Lung (tissue), 11 donors: ENCODE measurements at regions not wholly inside any gene's neighbourhood (a gene's known extent, or its start where the extent isn't known, plus 50 kb on each side); places are given as distances from the start of the nearest gene placed in this dataset.

Experiments used
- ATAC-seq: fragments of 200-7000 bp; cut with Tn5 transposase; one replicate; pipeline ENCODE4 v1.9.1; 2020; ENCODE audit warnings: moderate number of reproducible peaks; ENCODE audit not compliant: insufficient read depth, low FRiP score
- DNase-seq, 3 donors: peaks; one replicate each; pipeline ENCODE4 v3.0.0-alpha.2; 2013 to 2017
- H3K27ac ChIP-seq, 2 donors: one replicate each; pipeline ENCODE4 v1.5.1; 2013; ENCODE audit warnings: mild to moderate bottlenecking in 2 of 2, moderate library complexity in 2 of 2, control low read depth in 1 of 2, inconsistent platforms in 1 of 2, low read depth in 1 of 2, low read length in 1 of 2
- H3K27me3 ChIP-seq, 3 donors: one replicate each; pipeline ENCODE4 v1.5.1; 2013; ENCODE audit warnings: low read length in 2 of 3; ENCODE audit not compliant: control insufficient read depth in 3 of 3, insufficient read depth in 3 of 3
- H3K36me3 ChIP-seq, 4 donors: one replicate each; pipeline ENCODE4 v1.5.1; 2013; ENCODE audit warnings: low read length in 4 of 4, mild to moderate bottlenecking in 1 of 4, moderate library complexity in 1 of 4; ENCODE audit not compliant: control insufficient read depth in 4 of 4, insufficient read depth in 4 of 4
- H3K4me1 ChIP-seq, 5 donors: one replicate each; pipeline ENCODE4 v1.5.1; 2013; ENCODE audit warnings: low read length in 5 of 5, mild to moderate bottlenecking in 2 of 5, moderate library complexity in 1 of 5; ENCODE audit not compliant: control insufficient read depth in 5 of 5, insufficient read depth in 5 of 5
- H3K4me3 ChIP-seq: one replicate; pipeline ENCODE4 v1.5.1; 2013; ENCODE audit warnings: mild to moderate bottlenecking, control low read depth, moderate library complexity
- H3K9ac ChIP-seq, 2 donors: one replicate each; pipeline ENCODE4 v1.5.1; 2013; ENCODE audit warnings: low read length in 2 of 2, control low read depth in 1 of 2; ENCODE audit not compliant: insufficient read depth in 1 of 2
- H3K9me3 ChIP-seq, 4 donors: one replicate each; pipeline ENCODE4 v1.5.1; 2013; ENCODE audit warnings: low read length in 3 of 4, mild to moderate bottlenecking in 1 of 4, moderate library complexity in 1 of 4; ENCODE audit not compliant: control insufficient read depth in 4 of 4, insufficient read depth in 3 of 4
- CTCF ChIP-seq: IDR thresholded peaks from 2 replicates; pipeline ENCODE4 v1.5.1; 2012; ENCODE audit warnings: mild to moderate bottlenecking; ENCODE audit errors: control extremely low read depth, extremely low read depth
- WGBS, 2 donors: extraction: QIAGEN DNeasy Blood & Tissue Kit; methylation state at CpG; one replicate each; pipeline ENCODE4 v1.1.7; 2013; 5-methylcytosine and 5-hydroxymethylcytosine counted together
- donor health status: control.
- donor health status: control.
- donor health status: Bipolar disorder and iron deficiency.
- donor health status: healthy.
- donor health status: DM: yes; HTN: yes; CAD: no.

GRCh38 chr4:148730082-148730640, 287.9 kb upstream of the NR3C2 start:
- Histone ChIP-seq H3K4me3 (no peak overlapping the region), H3K27ac (no peak overlapping the region), H3K9me3 (no peaks in the 10 kb centered on the region), H3K36me3 (no peaks in the 10 kb centered on the region), H3K4me1 (peaks cover 0 to 4% (median 0%) of the 10 kb centered on the region in 5 donors), H3K27me3 (no peaks in the 10 kb centered on the region), H3K9ac (no peak overlapping the region)
- WGBS, 2 donors, result 34 to 57% methylated on average over 1 of the region's 1 CpG
- no peak for TF ChIP-seq CTCF
- no peak for ATAC-seq
- no peak for DNase-seq

GRCh38 chr4:148717988-148718387, 275.8 kb upstream of the NR3C2 start:
- ATAC-seq, result no peak
- Histone ChIP-seq H3K27ac (no peak overlapping the region), H3K4me1 (peaks cover 0 to 9% (median 0%) of the 10 kb centered on the region in 5 donors), H3K36me3 (no peaks in the 10 kb centered on the region), H3K4me3 (no peak overlapping the region), H3K9ac (no peak overlapping the region), H3K27me3 (no peaks in the 10 kb centered on the region), H3K9me3 (peaks cover 0 to 2% (median 0%) of the 10 kb centered on the region in 4 donors)
- no peak for DNase-seq
- WGBS, 2 donors, result 88 to 94% methylated on average over 2 of the region's 2 CpGs
- no peak for TF ChIP-seq CTCF

GRCh38 chr4:148716431-148717052, 274.3 kb upstream of the NR3C2 start:
- TF ChIP-seq CTCF, result no peak
- WGBS, 2 donors, result 62 to 67% methylated on average over 1 of the region's 1 CpG

GRCh38 chr4:148704291-148704690, 262.1 kb upstream of the NR3C2 start:
- TF ChIP-seq CTCF, result no peak

More at GRCh38 chr4:148716431-148717052, 274.3 kb upstream of the NR3C2 start:
- peaks cover 0 to 2% (median 0%) of the 10 kb centered on the region in 4 donors for H3K9me3 ChIP-seq
- ATAC-seq (no peak), DNase-seq (peak in 1 of 3 donors; percentile 7)
- H3K27me3 ChIP-seq, result no peaks in the 10 kb centered on the region
- no peaks in the 10 kb centered on the region for H3K36me3 ChIP-seq
- no peak overlapping the region for H3K27ac ChIP-seq
- H3K4me3 ChIP-seq, result no peak overlapping the region
- H3K4me1 ChIP-seq, result peaks cover 0 to 9% (median 0%) of the 10 kb centered on the region in 5 donors
- no peak overlapping the region for H3K9ac ChIP-seq

More at GRCh38 chr4:148704291-148704690, 262.1 kb upstream of the NR3C2 start:
- H3K4me1 ChIP-seq, result no peaks in the 10 kb centered on the region
- no peak overlapping the region for H3K9ac ChIP-seq
- no peak for ATAC-seq
- WGBS, 2 donors, result 78 to 91% methylated on average over 1 of the region's 1 CpG
- no peak for DNase-seq
- no peak overlapping the region for H3K27ac ChIP-seq
- H3K36me3 ChIP-seq, result no peaks in the 10 kb centered on the region
- no peak overlapping the region for H3K4me3 ChIP-seq
- H3K27me3 ChIP-seq, result no peaks in the 10 kb centered on the region
- no peaks in the 10 kb centered on the region for H3K9me3 ChIP-seq
